A673 (cell line): ENCODE measurements at regions not wholly inside any gene's neighbourhood (a gene's known extent, or its start where the extent isn't known, plus 50 kb on each side); places are given as distances from the start of the nearest gene placed in this dataset.

Experiments used
- CTCF ChIP-seq: fragments of 300-800, 200-600 bp; sonication (generic); conservative IDR thresholded peaks from 2 replicates; pipeline ENCODE4 v1.5.1; 2017; ENCODE audit warnings: low read depth, mild to moderate bottlenecking, antibody characterized with exemption, low read length, moderate library complexity, mixed read lengths
- EZH2 ChIP-seq: fragments of 200-600 bp; sonication (generic); IDR thresholded peaks from 2 replicates; pipeline ENCODE4 v1.6.1; 2017; ENCODE audit warnings: borderline replicate concordance, low read depth, mild to moderate bottlenecking, mixed read lengths, antibody characterized with exemption, low read length; ENCODE audit not compliant: poor library complexity, severe bottlenecking

- TF ChIP-seq CTCF, result no peak
- no peak for TF ChIP-seq EZH2
Observed at GRCh38 chr15:94021621-94022320, 209.6 kb upstream of the MCTP2 start.
